ENCODE measurements at regions not wholly inside any gene's neighbourhood (a gene's known extent, or its start where the extent isn't known, plus 50 kb on each side); places are given as distances from the start of the nearest gene placed in this dataset.
"Not testable (repeated sequence)": the region's sequence is repeated elsewhere in the genome, so short reads cannot be mapped to it uniquely, and the experiment has no call there.

DNA sequence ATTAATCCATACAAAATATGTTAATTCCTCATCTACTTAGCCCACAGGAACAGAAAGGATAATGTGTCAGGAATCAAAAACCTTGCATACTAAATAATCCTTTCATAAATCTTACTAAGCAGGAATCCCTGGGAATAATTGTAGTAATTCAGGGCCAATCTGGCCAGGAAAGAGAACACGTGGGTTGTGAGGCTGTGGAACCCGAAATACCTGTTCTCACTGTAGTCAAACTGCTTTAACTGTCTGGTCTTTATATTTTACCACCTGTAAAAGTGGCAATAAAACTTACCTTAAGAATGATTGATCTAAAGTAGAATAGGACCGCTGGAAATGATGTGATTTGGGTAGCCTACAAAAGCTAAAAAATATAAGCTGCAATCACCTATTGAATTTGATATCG, 1620.9 kb downstream of the STIM2 start:
- no peak for DNase-seq (ENCODE audit: low spot score)

DNA sequence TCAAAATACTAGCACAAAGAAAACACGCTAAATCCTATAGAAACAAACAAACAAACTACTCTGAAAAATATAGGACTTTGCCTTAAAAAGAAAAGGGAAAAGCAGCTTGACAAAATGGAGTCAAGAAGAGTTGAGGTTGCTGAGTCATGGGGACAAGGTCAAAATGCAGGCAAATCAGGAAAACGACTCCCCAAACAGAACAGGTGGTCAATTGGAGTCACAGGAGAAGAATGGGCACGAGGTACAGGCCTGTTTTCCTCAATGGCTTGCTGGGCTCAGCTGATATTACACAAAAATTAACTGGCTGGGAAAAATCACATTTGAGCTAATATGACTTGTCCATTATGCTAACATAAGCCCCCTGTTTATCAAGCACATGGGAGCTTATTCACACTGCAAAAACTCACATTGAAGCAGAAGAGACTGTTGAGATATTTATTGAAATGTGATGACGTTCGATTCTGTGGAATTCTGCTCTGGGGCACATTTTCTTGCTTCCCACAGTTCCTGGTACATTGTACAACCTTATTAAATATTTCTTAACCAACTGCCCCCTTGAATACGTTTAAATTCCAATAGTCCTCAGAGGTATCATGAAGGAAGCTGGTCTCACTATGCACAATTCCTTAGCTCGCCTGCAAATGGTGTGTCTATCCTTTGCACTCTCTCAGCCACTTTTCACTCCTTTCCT, 1622.1 kb downstream of the STIM2 start:
- no peak for DNase-seq (ENCODE audit: low spot score)

DNA sequence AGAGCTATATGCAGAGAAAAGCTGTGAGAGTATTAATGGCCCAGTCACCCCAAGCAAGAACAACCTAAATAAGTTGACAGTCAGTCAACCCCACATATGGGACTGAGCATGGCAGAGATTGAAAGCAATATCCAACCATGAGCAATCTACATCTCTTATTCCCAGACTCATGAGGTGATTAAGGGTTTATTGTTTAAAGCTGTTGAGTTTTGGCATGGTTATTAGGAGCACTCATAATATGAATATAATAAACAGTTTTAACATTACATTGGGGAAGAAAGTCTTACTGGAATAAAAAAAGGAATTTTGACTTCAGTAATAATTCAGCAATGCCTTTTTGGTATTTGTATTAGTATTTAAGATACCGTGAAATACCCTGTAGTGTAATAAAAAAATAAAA, 1627.4 kb downstream of the STIM2 start:
- DNase-seq (ENCODE audit: low spot score): no peak

DNA sequence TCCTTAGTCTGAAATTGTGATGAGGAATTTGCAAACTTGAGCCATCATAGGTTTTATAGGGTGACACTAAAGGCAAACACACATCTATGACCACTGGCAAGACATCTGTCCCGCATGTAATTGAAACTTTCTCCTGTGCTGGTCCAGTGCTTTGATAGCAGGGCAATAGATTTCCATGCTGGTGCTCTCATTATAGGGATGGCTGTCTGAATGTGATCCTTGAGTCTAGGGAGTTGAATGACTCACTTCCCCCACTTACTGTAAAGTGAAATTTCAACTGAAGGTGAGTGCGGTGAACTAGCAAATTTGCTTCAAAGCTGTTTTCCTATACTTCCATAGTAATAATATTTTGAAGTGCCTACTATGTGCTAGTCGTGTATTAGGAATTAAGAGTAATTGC, 1630.0 kb downstream of the STIM2 start:
- no peak for DNase-seq (ENCODE audit: low spot score)

DNA sequence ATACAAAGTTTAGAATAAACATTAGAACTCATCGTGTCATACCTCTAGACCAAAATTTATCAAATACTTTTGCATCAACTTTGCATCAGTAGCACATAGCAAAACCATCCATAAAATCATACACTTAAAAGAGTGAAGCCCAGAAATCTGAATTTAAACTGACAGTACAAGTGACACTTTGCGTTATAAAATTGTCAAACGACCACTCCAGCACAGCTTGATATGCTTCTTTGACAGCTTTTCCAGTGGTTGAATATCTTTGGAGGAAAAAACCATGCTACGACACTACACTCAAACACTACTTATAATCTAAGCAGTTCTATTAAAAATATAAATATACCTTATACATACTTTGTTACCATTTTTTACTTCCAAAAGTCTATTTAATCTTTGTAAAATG, 1644.4 kb downstream of the STIM2 start:
- DNase-seq (ENCODE audit: low spot score): no peak

DNA sequence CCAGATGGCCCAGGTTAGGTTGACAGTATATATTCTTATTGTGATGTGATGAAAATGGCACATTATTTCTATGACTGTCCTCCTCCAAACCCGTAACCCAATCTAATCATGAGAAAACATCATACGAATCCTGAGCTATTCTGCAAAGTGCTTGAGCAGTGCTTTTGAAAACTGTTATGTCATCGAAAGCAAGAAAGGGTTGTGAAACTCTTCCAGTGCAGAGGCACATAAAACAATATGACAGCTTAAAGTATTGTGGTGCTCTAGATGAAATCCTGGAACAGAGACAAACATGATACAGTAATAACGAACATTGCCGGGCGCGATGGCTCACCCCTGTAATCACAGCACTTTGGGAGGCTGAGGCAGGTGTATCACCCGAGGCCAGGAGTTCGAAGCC, 1648.0 kb downstream of the STIM2 start:
- DNase-seq (ENCODE audit: low spot score): no peak

DNA sequence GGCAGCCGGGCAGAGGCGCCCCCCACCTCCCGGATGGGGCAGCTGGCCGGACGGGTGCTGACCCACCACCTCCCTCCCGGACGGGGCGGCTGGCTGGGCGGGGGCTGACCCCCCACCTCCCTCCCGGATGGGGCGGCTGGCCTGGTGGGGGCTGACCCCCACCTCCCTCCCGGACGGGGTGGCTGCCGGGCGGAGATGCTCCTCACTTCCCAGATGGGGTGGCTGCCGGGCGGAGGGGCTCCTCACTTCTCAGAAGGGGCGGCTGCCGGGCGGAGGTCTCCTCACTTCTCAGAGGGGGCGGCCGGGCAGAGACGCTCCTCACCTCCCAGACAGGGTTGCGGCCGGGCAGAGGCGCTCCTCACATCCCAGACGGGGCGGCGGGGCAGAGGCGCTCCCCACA, 1654.1 kb downstream of the STIM2 start:
- not testable (repeated sequence) for DNase-seq (ENCODE audit: low spot score)

DNA sequence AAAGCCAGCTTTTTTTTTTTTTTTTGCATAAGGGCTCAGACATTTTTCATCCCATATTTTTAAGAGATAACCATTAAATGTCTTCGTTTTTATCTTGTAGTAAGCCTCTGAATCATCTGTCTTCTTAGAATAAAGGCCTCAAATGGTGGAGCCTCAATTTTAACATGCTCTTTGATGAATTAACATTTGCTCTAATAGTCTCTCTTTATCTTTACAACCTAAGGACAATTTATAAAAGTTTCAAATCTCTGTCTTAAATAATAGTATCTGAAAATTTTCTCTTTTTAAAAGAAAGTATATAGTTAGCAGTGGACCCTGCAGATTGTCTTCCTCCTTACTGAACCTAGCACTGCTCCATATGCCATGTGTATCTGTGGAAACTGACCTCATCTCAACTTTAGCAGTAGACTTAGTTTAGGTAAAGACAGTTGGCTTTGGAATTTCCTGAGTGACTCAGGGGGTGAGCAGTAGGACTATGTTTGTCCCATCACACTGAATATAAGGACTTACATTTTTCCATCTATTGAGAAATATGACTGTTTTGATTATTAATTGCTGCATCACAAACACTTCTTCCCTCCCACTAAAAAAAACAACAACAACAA, 1658.0 kb downstream of the STIM2 start:
- no peak for DNase-seq (ENCODE audit: low spot score)

DNA sequence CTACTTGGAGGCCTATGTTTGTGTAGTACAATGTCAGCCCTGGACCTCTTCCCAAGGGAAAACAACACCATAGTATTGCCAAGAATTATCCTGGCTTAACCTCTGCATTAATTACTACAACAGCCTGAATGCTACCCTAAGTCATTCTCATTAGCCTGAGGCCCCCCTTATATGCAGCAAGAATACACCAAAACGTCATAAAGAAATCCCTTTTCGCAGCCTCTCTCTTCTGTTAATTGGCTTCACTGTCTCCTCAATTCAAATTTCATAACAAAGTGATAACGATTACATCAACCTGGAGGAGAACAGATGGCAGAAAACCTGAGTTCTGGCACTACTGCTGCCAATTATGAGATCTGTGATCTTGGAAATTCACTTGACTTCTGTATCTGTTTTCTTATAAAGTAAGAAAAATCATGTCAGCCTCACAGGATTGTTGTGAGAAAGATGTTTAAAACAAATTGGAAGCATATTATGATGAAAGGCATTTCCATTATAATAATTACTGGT, 1663.1 kb downstream of the STIM2 start:
- DNase-seq (ENCODE audit: low spot score): peak; percentile 23

DNA sequence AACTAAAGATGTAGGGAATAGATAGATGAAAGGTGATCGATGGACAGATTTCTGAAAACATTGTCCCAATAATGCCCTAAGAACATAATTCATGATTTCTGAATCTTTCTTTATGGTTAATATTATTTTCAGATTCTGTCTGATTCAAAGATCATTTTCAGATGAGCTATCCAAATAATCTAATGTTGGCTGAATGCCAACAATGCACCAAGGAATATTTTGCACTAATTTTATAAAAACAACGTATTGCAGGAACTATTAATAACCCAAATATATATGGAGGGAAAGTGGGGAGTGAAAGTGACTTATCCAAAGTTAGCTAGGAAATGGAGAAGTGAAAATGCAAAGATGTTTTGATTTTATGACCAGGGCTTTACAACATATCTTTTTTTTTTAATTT, 1675.5 kb downstream of the STIM2 start:
- no peak for DNase-seq (ENCODE audit: low spot score)

DNA sequence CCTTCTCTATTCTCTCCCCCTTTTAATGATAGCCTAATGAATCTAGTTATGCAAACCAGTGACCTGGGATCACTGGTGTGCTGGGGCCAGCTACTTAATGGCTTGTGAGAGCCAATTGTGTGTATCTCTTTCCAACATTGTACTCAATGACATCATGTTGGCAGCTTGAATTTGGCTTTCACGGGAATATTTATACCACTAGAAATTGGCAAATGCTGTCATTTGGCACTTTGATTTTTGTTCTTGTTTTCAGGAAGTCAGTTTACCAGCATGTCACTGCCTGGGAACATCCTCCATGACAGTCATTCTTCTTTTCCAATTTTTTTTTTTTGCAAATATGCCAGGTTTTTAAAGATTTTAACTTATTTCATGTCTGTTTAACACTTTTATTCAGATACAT, 1685.3 kb downstream of the STIM2 start:
- no peak for DNase-seq (ENCODE audit: low spot score)

DNA sequence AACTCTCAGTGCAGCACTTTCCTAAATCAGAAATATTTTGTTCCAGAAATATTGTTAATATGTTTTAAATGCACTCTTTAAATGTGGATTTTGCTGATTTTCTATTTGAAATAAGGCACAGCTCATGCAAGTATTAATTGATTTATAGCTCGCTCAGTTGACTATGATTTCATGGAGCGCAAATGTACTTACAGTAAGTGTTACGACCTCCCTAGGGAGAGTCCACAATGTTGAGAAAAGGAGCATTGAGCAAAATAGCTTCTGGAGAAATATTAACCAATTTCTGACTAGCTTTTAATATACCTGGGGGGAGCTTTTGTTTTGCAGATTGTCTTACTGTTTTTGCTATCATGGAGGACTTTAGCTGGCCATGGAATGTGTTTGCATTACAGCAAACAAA, 1687.5 kb downstream of the STIM2 start:
- DNase-seq (ENCODE audit: low spot score): no peak

DNA sequence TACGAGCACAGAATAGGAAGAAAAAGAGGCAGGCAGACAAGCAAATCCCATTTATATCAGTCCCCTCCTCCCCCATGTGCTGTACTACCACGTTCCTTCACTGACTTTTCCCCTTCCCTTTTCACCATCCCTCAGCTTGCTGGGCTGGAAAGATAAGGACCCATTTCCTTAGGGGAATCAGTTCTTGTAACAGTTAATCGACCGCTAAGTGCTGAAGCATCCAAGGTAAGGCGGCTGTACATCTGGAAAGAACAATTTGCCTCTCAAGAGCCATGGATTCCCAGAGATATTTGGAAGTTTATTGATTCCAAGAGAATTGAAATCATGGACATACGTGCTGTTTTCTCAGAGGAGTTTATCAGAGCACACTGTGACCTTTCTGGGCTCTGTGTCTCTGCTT, 1688.0 kb downstream of the STIM2 start:
- no peak for DNase-seq (ENCODE audit: low spot score)

DNA sequence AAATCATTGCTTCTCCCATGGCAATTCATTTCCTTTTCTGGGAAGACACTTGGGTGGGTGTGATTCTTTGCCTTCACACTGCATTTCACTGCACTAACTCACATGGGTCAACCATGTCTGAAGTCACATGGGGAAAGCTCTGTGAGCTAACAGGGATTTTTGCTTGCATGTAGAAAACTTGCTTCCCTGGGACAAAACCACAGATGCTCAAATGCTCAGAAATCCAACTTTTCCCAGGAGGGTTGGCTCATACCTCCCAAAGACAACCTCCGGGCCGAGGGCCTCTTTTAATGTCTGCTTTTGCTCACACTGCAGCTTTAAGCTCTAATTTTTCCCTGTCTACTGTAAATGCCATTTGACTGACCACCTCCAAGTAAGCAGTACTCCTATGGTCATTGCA, 1695.2 kb downstream of the STIM2 start:
- DNase-seq (ENCODE audit: low spot score): no peak

DNA sequence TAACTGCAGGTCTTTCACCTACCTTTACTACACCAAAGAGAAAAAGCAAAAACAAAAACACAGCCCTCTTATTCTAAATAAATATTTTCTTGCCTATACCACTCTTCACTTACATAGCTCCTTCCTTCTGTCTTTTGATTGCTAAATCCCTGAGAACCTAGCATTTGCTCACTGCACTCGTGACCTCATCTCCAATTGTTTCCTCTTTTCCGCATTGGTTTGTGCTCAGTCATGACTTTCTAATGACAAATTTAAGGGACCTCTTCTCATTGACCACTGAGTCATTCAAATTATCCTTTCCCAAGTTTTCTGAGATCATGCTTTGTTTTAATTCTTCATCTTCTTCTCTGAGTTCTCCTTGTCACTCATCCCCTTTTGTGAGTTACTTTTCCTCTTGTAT, 1697.1 kb downstream of the STIM2 start:
- no peak for DNase-seq (ENCODE audit: low spot score)

DNA sequence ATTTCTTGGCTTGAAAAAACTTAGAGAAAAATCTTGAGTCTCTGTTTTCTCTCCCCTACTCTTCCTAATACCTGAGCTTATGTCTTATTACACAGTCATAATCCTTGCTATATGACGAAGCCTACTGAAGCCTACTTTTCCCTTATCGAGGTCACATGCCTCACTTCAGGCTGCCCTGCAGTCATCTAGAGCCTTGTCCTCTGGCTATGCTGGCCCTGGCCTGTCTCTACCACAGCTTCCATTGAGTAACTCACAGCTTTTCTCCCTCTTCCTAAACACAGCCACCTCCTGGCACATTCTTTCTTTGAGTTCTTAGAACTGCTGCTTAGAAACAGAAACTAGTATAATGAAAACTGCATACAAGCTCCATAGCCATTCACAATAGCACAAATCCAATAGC, 1698.3 kb downstream of the STIM2 start:
- DNase-seq (ENCODE audit: low spot score): no peak

DNA sequence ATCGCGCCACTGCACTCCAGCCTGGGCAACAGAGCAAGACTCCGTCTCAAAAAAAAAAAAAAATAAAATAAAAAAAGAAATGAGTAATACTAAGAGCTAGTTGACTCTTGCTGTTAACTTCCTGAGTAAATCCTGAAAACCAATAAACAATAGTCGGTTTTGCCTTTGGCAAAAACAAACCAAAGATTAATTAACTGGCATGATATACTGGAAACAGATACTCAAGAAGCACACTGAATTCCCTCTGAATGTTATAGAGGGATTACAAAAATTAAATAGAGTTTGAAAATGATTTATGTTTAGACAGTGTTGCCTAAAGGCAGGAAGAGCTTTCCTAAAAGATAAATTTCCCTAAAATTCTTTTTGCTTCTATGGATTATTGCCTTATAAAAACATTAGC, 1702.3 kb downstream of the STIM2 start:
- no peak for DNase-seq (ENCODE audit: low spot score)

DNA sequence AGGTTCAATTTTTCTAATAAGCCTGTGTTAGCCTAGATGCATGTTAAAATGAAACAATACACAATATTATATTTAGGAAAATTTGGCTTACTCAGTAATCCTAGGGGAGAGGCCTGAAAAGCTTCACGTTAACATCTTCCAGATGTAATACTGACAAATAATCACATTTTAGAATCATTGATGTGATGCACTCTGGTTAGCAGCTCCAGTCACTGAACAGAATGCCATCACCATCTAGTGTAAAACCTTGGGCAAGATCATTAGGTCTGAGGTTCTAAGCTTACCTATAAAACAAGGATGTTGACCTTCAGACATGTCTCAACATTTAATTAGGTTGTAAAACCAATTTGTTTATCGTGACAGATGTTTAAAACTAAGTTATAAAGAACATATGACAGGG, 1704.8 kb downstream of the STIM2 start:
- DNase-seq (ENCODE audit: low spot score): no peak

DNA sequence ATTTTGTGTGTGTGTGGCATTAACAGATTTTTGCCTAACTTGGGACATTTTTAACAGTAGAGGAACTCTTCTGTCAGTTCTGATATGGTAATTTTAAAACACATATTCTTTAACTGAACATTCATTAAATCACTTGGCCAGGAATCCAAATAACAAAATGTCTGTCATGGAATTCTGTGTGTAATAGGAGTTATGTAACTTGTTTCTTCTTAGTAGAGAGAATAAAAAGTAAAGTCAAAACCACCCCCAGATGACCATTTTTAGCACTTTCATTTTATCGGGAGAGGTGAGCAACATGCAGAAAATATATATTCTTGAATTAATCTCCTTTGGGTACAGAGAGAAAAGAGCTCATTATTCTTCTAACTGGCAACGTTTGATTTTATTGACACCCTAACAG, 1740.3 kb downstream of the STIM2 start:
- no peak for DNase-seq (ENCODE audit: low spot score)

DNA sequence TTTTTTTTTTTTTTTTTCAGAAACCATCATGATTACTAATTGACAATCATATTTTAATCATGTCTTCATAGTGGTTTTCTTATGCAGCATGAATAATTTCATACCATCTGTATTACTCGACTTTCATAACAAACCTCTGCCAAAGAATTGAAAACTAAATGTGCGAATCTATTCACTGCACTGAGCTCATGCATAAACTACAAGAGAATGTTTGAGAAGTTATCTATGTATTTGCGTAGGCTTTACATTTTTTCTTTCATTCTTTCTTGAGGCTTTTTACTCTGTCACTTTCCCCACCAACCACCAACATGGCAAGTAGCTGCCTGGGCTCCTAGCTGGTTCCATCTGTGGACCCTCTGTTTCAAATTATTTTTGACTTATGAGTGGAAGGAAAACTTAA, 1761.0 kb downstream of the STIM2 start:
- DNase-seq (ENCODE audit: low spot score): no peak

DNA sequence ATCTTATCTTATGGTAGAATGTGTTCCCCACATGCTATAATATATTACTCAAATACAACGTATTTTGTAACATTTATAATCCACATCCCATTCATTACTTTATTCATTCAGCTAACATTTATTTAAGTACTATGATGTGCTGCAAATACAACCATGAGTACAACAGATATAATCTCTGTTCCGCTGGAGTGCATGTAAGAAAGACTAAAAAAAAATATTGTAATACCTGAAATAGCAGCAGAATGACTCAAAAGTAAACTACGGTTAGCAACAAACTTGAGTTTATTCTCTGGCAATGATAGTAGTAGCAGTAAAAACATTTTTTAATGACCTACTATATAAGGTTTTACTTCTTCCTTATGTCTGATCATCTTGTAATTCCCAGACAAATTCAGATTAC, 1776.3 kb downstream of the STIM2 start:
- DNase-seq (ENCODE audit: low spot score): no peak

DNA sequence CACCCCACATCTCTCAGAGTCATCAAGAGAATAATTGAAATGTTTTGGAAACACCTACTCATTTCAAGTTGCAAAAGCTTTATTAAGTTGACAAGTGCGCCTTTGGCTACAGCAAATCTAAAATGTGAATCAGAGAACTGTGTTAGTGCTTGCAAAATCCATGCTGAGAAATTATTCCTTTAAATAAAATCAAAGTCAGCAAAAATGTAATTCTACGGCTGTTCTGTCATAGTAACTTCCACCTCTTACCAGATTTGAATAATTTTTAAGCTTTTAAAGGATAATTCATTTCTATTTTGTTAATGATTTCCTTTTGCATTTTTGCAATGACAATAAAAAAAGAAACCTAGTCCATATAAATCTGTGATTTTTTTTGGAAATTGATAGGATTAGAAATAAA, 1779.1 kb downstream of the STIM2 start:
- no peak for DNase-seq (ENCODE audit: low spot score)

DNA sequence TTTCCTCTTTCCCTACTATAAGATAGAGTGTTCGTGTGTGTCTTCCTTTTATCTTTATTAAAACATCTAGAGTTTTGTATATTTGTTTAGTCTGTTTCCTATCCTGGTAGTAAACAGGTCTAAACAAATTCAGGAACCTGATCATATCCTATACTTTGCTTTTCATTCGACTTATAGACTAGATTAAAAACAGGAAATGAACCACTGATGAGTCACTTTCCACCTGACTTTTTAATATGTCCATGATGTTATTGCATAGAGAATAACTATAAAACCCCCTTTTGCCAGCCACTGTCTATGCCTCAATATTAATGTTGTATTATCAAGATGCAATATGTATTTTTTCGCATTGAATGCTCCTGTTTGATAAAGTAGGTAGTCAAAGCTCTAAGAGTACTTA, 1794.0 kb downstream of the STIM2 start:
- DNase-seq (ENCODE audit: low spot score): no peak

DNA sequence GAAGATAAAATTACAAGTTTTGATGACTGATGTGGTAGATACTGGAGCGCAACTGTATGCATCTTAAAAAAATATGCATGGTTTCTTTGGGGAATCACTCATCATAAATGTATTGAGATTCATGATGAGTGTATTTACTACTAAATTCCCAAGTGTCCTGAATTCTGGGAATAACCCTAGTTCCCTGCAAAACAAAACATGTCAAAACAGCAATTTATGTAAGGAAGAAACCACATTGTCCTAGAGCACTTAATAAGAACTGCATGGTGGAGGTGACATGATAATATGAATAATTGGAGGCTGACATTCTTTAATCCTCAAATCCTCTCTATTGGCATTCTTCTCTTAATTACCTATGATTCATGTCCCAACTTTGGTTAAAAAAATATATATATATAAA, 1804.7 kb downstream of the STIM2 start:
- DNase-seq (ENCODE audit: low spot score): no peak
